Erythroblast (primary cell): ENCODE measurements at regions not wholly inside any gene's neighbourhood (a gene's known extent, or its start where the extent isn't known, plus 50 kb on each side); places are given as distances from the start of the nearest gene placed in this dataset.

ENCODE experiments used
- DNase-seq, 2 experiments: peaks; one replicate each; lab custom pipeline; 2025; lab: John Stamatoyannopoulos, UW
- GATA1 ChIP-seq: IDR thresholded peaks from 2 replicates; pipeline ENCODE4 v1.6.1; 2011; ENCODE audit warnings: low read depth, mild to moderate bottlenecking, control low read depth, low read length, moderate library complexity
- POLR2A ChIP-seq: IDR thresholded peaks from 2 replicates; pipeline ENCODE4 v1.6.1; 2011; ENCODE audit warnings: mild to moderate bottlenecking, low read length

- TF ChIP-seq POLR2A (no peak), GATA1 (no peak)
- DNase-seq = no peak
These were observed 60.1 kb upstream of the TAGAP start for GRCh38 chr6:159104931-159105330.

- DNase-seq = peak; percentile 49 to 61
- TF ChIP-seq POLR2A (no peak), GATA1 (no peak)
These were observed 59.6 kb upstream of the TAGAP start for GRCh38 chr6:159104163-159104925.

GRCh38 chr6:159103396-159104162 is 58.8 kb upstream of the TAGAP start:
- TF ChIP-seq GATA1 (no peak), POLR2A (no peak)

GRCh38 chr6:159102373-159103160 is 57.8 kb upstream of the TAGAP start:
- no peak for TF ChIP-seq GATA1
- no peak for TF ChIP-seq POLR2A
- DNase-seq = no peak

More at GRCh38 chr6:159103396-159104162, 58.8 kb upstream of the TAGAP start:
- no peak for DNase-seq

GRCh38 chr6:159101656-159102055 is 56.9 kb upstream of the TAGAP start:
- no peak for DNase-seq
- no peak for TF ChIP-seq GATA1
- no peak for TF ChIP-seq POLR2A

GRCh38 chr6:159100395-159101182 is 55.8 kb upstream of the TAGAP start:
- no peak for DNase-seq
- TF ChIP-seq GATA1 (no peak), POLR2A (no peak)

- no peak for DNase-seq
- TF ChIP-seq GATA1 (no peak), POLR2A (no peak)
These were observed 55.2 kb upstream of the TAGAP start for GRCh38 chr6:159099961-159100360.

DNA sequence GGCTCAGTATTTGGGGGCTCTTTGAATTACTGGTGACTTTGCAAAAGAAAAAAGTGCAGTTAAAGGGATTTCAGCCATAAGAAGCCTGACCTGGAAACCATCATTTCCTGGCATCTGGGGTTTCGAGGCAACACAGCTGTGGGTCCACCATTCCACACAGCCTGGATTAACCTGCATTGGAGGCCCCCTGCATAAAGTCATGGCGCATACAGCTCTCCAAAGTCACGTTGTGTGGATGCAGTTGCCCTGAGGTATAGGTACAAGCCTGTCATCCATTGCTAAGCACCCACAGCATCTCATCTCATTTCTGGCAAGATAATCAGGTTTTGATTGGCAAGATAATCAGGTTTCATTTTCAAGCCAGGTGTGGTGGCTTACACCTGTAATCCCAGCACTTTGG is 54.5 kb upstream of the TAGAP start:
- no peak for DNase-seq
- TF ChIP-seq POLR2A = no peak
- no peak for TF ChIP-seq GATA1

DNA sequence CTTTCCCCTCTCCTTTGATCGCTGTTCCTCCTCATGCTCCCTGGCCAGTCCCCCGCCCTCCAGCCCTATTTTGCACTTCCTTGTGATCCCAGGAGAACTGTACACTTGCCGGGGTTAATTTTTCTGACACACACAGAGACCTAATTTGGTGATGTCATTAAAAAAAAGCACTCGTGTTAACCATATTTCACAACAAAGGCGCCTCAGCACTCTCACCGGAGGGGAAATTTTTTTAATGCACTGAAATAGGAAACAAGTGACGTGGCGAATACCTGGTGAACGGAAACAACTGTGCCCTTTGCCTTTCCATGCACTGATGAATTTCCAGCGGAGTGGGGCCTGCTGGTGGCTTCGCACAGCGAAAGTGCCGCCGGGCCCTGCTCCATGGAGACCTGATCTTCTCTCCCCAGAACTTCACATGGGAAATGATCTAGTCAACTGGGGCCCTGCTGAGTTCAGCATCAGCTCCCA is 53.9 kb upstream of the TAGAP start:
- no peak for TF ChIP-seq POLR2A
- TF ChIP-seq GATA1 = no peak
- DNase-seq = no peak

GRCh38 chr6:159097256-159097655 is 52.5 kb upstream of the TAGAP start:
- TF ChIP-seq GATA1 (no peak), POLR2A (no peak)
- DNase-seq = no peak

DNA sequence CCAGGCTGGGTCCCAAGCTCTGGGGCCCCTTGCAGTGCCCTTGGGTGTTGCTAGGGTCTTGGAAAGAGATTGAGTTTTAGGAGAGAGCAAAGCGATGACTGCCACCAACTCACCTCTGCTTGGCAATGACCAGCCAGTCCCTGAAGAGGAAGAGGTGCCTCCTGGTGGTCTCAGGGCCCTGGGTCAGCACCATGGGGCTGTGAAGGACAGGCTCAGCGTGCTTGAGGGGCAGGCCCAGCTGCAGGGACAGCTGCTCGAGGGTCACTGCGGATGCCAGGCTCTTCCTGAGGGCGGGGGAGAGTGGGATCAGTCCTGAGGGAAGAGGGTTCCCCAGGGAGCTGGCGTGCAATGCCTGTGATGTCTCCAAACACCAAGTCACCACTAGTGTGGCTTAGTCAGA is 50.8 kb upstream of the TAGAP start:
- TF ChIP-seq GATA1 (no peak), POLR2A (no peak)
- no peak for DNase-seq

- TF ChIP-seq POLR2A = no peak
- TF ChIP-seq GATA1 = no peak
- no peak for DNase-seq
These were observed 49.9 kb upstream of the TAGAP start for GRCh38 chr6:159094444-159095252.
